K562 (cell line): ENCODE measurements at regions not wholly inside any gene's neighbourhood (a gene's known extent, or its start where the extent isn't known, plus 50 kb on each side); places are given as distances from the start of the nearest gene placed in this dataset.
A peak's percentile ranks its signal among the peaks of the same experiment; 100 is the strongest.

Source experiments
- ATAC-seq: fragments of 200-7000 bp; cut with Tn5 transposase; 3 replicates; pipeline ENCODE4 v1.9.1; 2020; ENCODE audit warnings: moderate library complexity
- BruUV-seq: library from RNA; stranded (reverse); fragments of 400-500 nt; replicated peaks from 2 replicates; lab custom pipeline; 2021; lab: Mats Ljungman, UMichigan
- CTCF ChIA-PET: fragments of 300-600 bp; formaldehyde crosslinking; extraction: SDS; loops from one replicate; lab custom pipeline; 2021; ENCODE audit warnings: low intra/inter-chr PET ratio; lab: Yijun Ruan, JAX
- POLR2A ChIA-PET: fragments of 300-600, 350-650 bp; sonication (Branson Sonifier 250); formaldehyde crosslinking; extraction: SDS; loops from one replicate; lab custom pipeline; 2021; ENCODE audit warnings: antibody characterized with exemption, inconsistent platforms; lab: Yijun Ruan, JAX
- DNase-seq, 4 experiments: peaks; one replicate each; pipeline versions ENCODE4 v3.0.0 to v3.0.0-alpha.2; 2011 to 2018; ENCODE audit warnings: low spot score in 3 of 4, mixed read lengths in 3 of 4; ENCODE audit errors: extremely low read depth in 1 of 4
- FAIRE-seq: peaks from 2 replicates; lab custom pipeline; 2011; peaks lifted over from hg19 to GRCh38; lab: Jason Lieb, UNC
- H2AFZ ChIP-seq: 2 replicates; pipeline ENCODE4 v1.6.0; 2011; ENCODE audit warnings: low read depth, low read length, control low read depth, inconsistent platforms
- H3K27ac ChIP-seq: fragments of 200-600 bp; 3 replicates; pipeline ENCODE4 v1.8.0; 2011; ENCODE audit warnings: low read depth, mild to moderate bottlenecking, control low read depth, inconsistent platforms, low read length, moderate library complexity, mixed read lengths; ENCODE audit errors: extremely low read depth
- H3K27me3 ChIP-seq, 2 experiments: fragments of 300-600 bp in 1 of 2; 2 replicates in 1 of 2; 3 replicates in 1 of 2; pipeline versions ENCODE4 v1.6.0 to v1.8.0; 2011; ENCODE audit warnings: inconsistent platforms in 2 of 2, low read length in 2 of 2, mild to moderate bottlenecking in 1 of 2, mixed read lengths in 1 of 2, moderate library complexity in 1 of 2; ENCODE audit not compliant: control insufficient read depth in 2 of 2, insufficient read depth in 2 of 2
- H3K36me3 ChIP-seq: fragments of 300-600 bp; 3 replicates; pipeline ENCODE4 v1.8.0; 2011; ENCODE audit warnings: mild to moderate bottlenecking, low read length, inconsistent platforms; ENCODE audit not compliant: control insufficient read depth, insufficient read depth
- H3K4me1 ChIP-seq, 2 experiments: fragments of 200-600 bp in 1 of 2; replicated peaks in 1 of 2; 2 replicates in 1 of 2; 3 replicates in 1 of 2; pipeline versions ENCODE4 v1.5.1 to v1.8.0; 2011; ENCODE audit warnings: inconsistent platforms in 2 of 2, low read length in 2 of 2, mild to moderate bottlenecking in 1 of 2, mixed read lengths in 1 of 2, moderate library complexity in 1 of 2; ENCODE audit not compliant: control insufficient read depth in 2 of 2, insufficient read depth in 2 of 2
- H3K4me2 ChIP-seq: 2 replicates; pipeline ENCODE4 v1.6.1; 2011; ENCODE audit warnings: low read length, control low read depth, inconsistent platforms, mixed read lengths; ENCODE audit not compliant: insufficient read depth
- H3K4me3 ChIP-seq: fragments of 200-600 bp; sonication (generic), shearing (Covaris generic); 2 replicates; pipeline ENCODE4 v1.5.1; 2016; ENCODE audit warnings: control low read depth, inconsistent platforms
- H3K79me2 ChIP-seq: fragments of 200-600 bp; 3 replicates; pipeline ENCODE4 v1.8.0; 2011; ENCODE audit warnings: low read length, inconsistent platforms; ENCODE audit not compliant: control insufficient read depth, insufficient read depth
- H3K9ac ChIP-seq, 2 experiments: 2 replicates each; pipeline versions ENCODE4 v1.6.0 to v1.6.1; 2011; ENCODE audit warnings: low read depth in 2 of 2, low read length in 2 of 2, control low read depth in 1 of 2, inconsistent platforms in 1 of 2, mild to moderate bottlenecking in 1 of 2, mixed read lengths in 1 of 2; ENCODE audit not compliant: insufficient read depth in 1 of 2
- H3K9me1 ChIP-seq: one replicate; pipeline ENCODE4 v1.6.0; 2011; ENCODE audit warnings: inconsistent platforms, mild to moderate bottlenecking, low read length, moderate library complexity; ENCODE audit not compliant: control insufficient read depth, insufficient read depth
- H3K9me3 ChIP-seq: replicated peaks from 2 replicates; pipeline ENCODE4 v1.5.1; 2011; ENCODE audit warnings: low read depth, low read length, inconsistent platforms; ENCODE audit not compliant: control insufficient read depth, insufficient read depth
- H4K20me1 ChIP-seq: replicated peaks from 2 replicates; pipeline ENCODE4 v1.6.1; 2011; ENCODE audit warnings: low read length, inconsistent platforms, mixed read lengths; ENCODE audit not compliant: control insufficient read depth, insufficient read depth
- ATF4 ChIP-seq: fragments of 450-650 bp; formaldehyde crosslinking; IDR thresholded peaks from 2 replicates; pipeline ENCODE4 v1.4.0; 2022; ENCODE audit warnings: mild to moderate bottlenecking, moderate library complexity
- DLX4 ChIP-seq: fragments of 250-450 bp; sonication (Bioruptor Pico); IDR thresholded peaks from 2 replicates; pipeline ENCODE4 v1.6.1; 2021; ENCODE audit warnings: mild to moderate bottlenecking
- JUND ChIP-seq, 2 experiments: IDR thresholded peaks; 2 replicates in 1 of 2; 3 replicates in 1 of 2; pipeline ENCODE4 v1.6.1; 2011; ENCODE audit warnings: borderline replicate concordance in 2 of 2, low read depth in 2 of 2, low read length in 2 of 2, improper control_type of control experiment in 1 of 2, missing biosample characterization in 1 of 2, missing genetic modification characterization in 1 of 2, missing genetic modification reagents in 1 of 2
- MEF2A ChIP-seq: IDR thresholded peaks from 2 replicates; pipeline ENCODE4 v1.6.1; 2011; ENCODE audit warnings: low read depth, mild to moderate bottlenecking, low read length, moderate library complexity; ENCODE audit not compliant: control insufficient read depth
- MLLT1 ChIP-seq, 2 experiments: fragments of 450-650 bp; IDR thresholded peaks; 2 replicates each; pipeline ENCODE4 v1.6.1; 2016
- NR2C1 ChIP-seq, 2 experiments: fragments of 450-650 bp; IDR thresholded peaks; 2 replicates each; pipeline ENCODE4 v1.6.1; 2017; ENCODE audit warnings: mild to moderate bottlenecking in 2 of 2, antibody characterized with exemption in 1 of 2, inconsistent platforms in 1 of 2, missing compliant biosample characterization in 1 of 2, missing genetic modification characterization in 1 of 2
- NR2C2 ChIP-seq, 2 experiments: fragments of 200-800 bp in 1 of 2; sonication (Bioruptor generic) in 1 of 2; sonication (generic) in 1 of 2; formaldehyde crosslinking in 1 of 2; IDR thresholded peaks; 2 replicates each; pipeline versions ENCODE4 v1.6.1 to v1.8.0; 2016 to 2022; ENCODE audit warnings: mild to moderate bottlenecking in 1 of 2, missing compliant biosample characterization in 1 of 2, missing genetic modification characterization in 1 of 2, missing genetic modification reagents in 1 of 2
- RFX7 ChIP-seq: fragments of 250-450 bp; sonication (Bioruptor Pico); IDR thresholded peaks from 2 replicates; pipeline ENCODE4 v1.5.1; 2021; ENCODE audit warnings: mild to moderate bottlenecking
- ZBTB49 ChIP-seq: sonication (generic); formaldehyde crosslinking; IDR thresholded peaks from 2 replicates; pipeline ENCODE4 v1.8.0; 2022; ENCODE audit warnings: missing genetic modification reagents, mild to moderate bottlenecking, borderline replicate concordance
- ZFPM2 ChIP-seq: fragments of 250-450 bp; sonication (Bioruptor Pico); IDR thresholded peaks from 2 replicates; pipeline ENCODE4 v1.5.1; 2022; ENCODE audit warnings: mild to moderate bottlenecking
- ZNF395 ChIP-seq: fragments of 200-800 bp; sonication (Bioruptor generic); IDR thresholded peaks from 2 replicates; pipeline ENCODE4 v1.6.1; 2017; ENCODE audit warnings: missing genetic modification characterization, missing compliant biosample characterization
- WGBS: fragments of 100-300 bp; shearing (Covaris generic); methylation state at CpG from one replicate; pipeline ENCODE4 v1.1.6; 2016; ENCODE audit warnings: low coverage, mixed read lengths; ENCODE audit not compliant: insufficient coverage; ENCODE audit errors: missing lambda C conversion rate; 5-methylcytosine and 5-hydroxymethylcytosine counted together
- in situ Hi-C: fragments of 300-500 bp; cut with MboI; formaldehyde crosslinking; loops from 4 replicates; pipeline ENCODE4 v1.15.0; 2018; ENCODE audit warnings: inconsistent platforms, mixed read lengths
- intact Hi-C: fragments of 100-400 bp; cut with micrococcal nuclease; formaldehyde crosslinking; loops from 2 replicates; pipeline ENCODE4 v1.14.2; 2022

- TF ChIP-seq MLLT1 (IDR thresholded peaks at IDR 0.05) (peak in 1 of 2 experiments; percentile 91; a peak in 2 of 4 replicates), NR2C1 (IDR thresholded peaks at IDR 0.05) (no peak), NR2C1 (tag; IDR thresholded peaks at IDR 0.05) (0 out of 2 replicates have a peak, but pooled peaks have one; percentile 30), ZBTB49 (CRISPR knock-in tag) (no peak)
- TF ChIP-seq, all 486 proteins: peak for 103
Measured at GRCh38 chr2:216775043-216775453, 79.7 kb upstream of the IGFBP5 start (continued).

GRCh38 chr2:216774620-216775019 lies 79.3 kb upstream of the IGFBP5 start:
- POLR2A ChIA-PET, result interaction anchor here (0.6 to 0.8 kb wide), 4 partner anchors 16 to 248 kb away, joined by 3 to 6 read pairs (median 4); no protein-coding TSS in a partner anchor
- no peak overlapping the region; a peak in 1 of 4 replicates for H3K9ac ChIP-seq
- peak overlapping the region; percentile 13; the same call in 1 of the 2 replicates for H3K4me2 ChIP-seq
- no peak overlapping the region for H2AFZ ChIP-seq
- 44% methylated on average over 5 of the region's 5 CpGs for WGBS
- no peaks in the 10 kb centered on the region for H3K9me1 ChIP-seq
- ATAC-seq, result peak; percentile 68
- H3K36me3 ChIP-seq, result no peaks in the 10 kb centered on the region
- H4K20me1 ChIP-seq, result no peaks in the 10 kb centered on the region
- H3K79me2 ChIP-seq, result no peaks in the 10 kb centered on the region
- 0 out of 2 replicates have a peak, but pooled peaks cover 1% of the 10 kb centered on the region for H3K9me3 ChIP-seq
- in situ Hi-C loops (no loop called here), intact Hi-C loops (loop anchor here (5.0 to 10.0 kb wide), 3 partner anchors 77 to 393 kb away; partner anchors contain the start of gene IGFBP5)
- FAIRE-seq, result no peak
- peak overlapping the region; percentile 37; the same call in 1 of the 3 replicates for H3K27ac ChIP-seq
- no peaks in the 10 kb centered on the region for H3K27me3 ChIP-seq
- no peak overlapping the region for H3K4me3 ChIP-seq
- no TSS peak for BruUV-seq
- CTCF ChIA-PET, result no interaction called here
- DNase-seq, result peak; percentile 45 to 59 (median 54)
- H3K4me1 ChIP-seq, result peaks cover 19 to 44% of the 10 kb centered on the region in 2 experiments
- peak; percentile 39; the same call in 1 of the 2 replicates for TF ChIP-seq ATF4 (CRISPR knock-in tag)
- peak; percentile 48; the same call in 1 of the 2 replicates for TF ChIP-seq MEF2A
- TF ChIP-seq DLX4 (CRISPR knock-in tag), result no peak
- TF ChIP-seq ZFPM2 (CRISPR knock-in tag), result no peak
- TF ChIP-seq JUND (IDR thresholded peaks at IDR 0.05; ENCODE audit: borderline replicate concordance, low read depth, low read length), result peak; percentile 70; the same call in 1 of the 2 replicates
- no peak; the same call in 2 of the 3 replicates for TF ChIP-seq JUND (tag; IDR thresholded peaks at IDR 0.05; ENCODE audit: borderline replicate concordance, low read depth, low read length)
- TF ChIP-seq ZNF395 (CRISPR knock-in tag), result 0 out of 2 replicates have a peak, but pooled peaks have one; percentile 57
- no peak for TF ChIP-seq NR2C2 (CRISPR knock-in tag; IDR thresholded peaks at IDR 0.05)
- TF ChIP-seq NR2C2 (tag; IDR thresholded peaks at IDR 0.05), result peak; percentile 68; the same call in 1 of the 2 replicates
- TF ChIP-seq RFX7 (CRISPR knock-in tag), result no peak
